ENCODE measurements at regions not wholly inside any gene's neighbourhood (a gene's known extent, or its start where the extent isn't known, plus 50 kb on each side); places are given as distances from the start of the nearest gene placed in this dataset.

DNA sequence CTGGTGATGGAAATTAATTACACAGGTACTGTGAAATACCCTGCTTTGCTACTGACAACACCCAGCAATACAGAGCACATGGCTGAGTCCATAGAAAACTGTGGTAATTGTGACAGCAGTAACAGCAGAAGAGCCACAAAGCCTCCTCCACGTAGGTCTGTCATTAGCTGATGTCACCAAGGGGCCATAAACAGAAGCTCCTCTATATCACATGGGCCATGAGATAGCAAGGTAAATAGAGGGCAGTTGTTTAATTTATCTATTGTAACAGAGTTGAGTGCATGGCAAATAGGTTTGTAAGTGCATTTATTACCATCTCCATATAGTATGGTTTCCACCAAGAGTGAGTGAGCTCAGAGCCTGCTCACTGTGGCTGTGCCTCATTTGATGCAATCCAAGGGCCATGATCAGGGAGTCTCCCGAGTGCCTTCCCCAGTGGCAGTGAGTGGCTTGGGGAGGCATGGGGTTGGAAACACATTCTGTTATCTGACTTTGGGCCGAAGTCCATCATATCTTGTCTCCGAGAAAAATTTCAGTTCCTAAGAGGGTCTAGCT is 281.2 kb downstream of the SKAP2 start:
- peak; percentile 64 for DNase-seq (ENCODE audit: low spot score)
- TF ChIP-seq, protein P1, sequence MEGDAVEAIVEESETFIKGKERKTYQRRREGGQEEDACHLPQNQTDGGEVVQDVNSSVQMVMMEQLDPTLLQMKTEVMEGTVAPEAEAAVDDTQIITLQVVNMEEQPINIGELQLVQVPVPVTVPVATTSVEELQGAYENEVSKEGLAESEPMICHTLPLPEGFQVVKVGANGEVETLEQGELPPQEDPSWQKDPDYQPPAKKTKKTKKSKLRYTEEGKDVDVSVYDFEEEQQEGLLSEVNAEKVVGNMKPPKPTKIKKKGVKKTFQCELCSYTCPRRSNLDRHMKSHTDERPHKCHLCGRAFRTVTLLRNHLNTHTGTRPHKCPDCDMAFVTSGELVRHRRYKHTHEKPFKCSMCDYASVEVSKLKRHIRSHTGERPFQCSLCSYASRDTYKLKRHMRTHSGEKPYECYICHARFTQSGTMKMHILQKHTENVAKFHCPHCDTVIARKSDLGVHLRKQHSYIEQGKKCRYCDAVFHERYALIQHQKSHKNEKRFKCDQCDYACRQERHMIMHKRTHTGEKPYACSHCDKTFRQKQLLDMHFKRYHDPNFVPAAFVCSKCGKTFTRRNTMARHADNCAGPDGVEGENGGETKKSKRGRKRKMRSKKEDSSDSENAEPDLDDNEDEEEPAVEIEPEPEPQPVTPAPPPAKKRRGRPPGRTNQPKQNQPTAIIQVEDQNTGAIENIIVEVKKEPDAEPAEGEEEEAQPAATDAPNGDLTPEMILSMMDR (IDR thresholded peaks at IDR 0.05; ENCODE audit: poor library complexity) = no peak
- TF ChIP-seq EZH2 (IDR thresholded peaks at IDR 0.05; ENCODE audit: borderline replicate concordance) (no peak), EZH2phosphoT487 (IDR thresholded peaks at IDR 0.05; ENCODE audit: low read depth, severe bottlenecking, unreplicated experiment) (no peak)
- Histone ChIP-seq H3K79me2 (no peaks in the 10 kb centered on the region), H3K4me1 (ENCODE audit: insufficient read depth) (no peaks in the 10 kb centered on the region), H3K9me3 (ENCODE audit: low read depth) (no peaks in the 10 kb centered on the region), H3K36me3 (replicated peaks; ENCODE audit: insufficient read depth, low read depth) (no peaks in the 10 kb centered on the region), H4K20me1 (ENCODE audit: insufficient read depth, poor library complexity, severe bottlenecking) (no peaks in the 10 kb centered on the region), H3K27me3 (peaks cover 6% of the 10 kb centered on the region), H2AFZ (no peak overlapping the region), H3K27ac (peak overlapping the region; percentile 7), H3K4me2 (no peak overlapping the region), H3K4me3 (no peak overlapping the region), H3K9me2 (replicated peaks; ENCODE audit: insufficient read depth) (no peaks in the 10 kb centered on the region)
- WGBS (ENCODE audit: low lambda C conversion rate, missing lambda C conversion rate) = 57% methylated on average over 4 of the region's 4 CpGs

DNA sequence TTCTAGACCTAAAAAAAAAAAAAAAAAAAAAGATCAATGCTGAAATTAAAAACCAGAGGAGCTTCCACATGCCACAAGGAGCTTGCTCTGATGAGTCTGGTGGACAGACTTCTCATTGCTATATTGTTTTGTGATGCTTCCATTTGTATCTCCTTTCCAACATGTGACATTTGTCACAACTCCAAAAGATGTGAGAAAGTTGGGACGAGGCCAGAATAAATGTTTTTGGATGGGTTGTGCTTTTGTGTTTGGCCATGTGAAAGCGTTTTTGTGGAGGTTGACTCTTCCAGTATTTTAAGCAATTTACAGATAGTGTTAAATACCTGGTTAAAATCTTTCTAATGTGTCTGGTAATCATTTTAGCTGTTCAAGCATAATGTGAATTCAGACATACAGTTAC is 280.1 kb downstream of the SKAP2 start:
- no peaks in the 10 kb centered on the region for H3K79me2 ChIP-seq
- WGBS (ENCODE audit: low lambda C conversion rate, missing lambda C conversion rate) = 91% methylated on average over 2 of the region's 2 CpGs
- no peak overlapping the region for H3K27ac ChIP-seq
- no peaks in the 10 kb centered on the region for H3K4me1 ChIP-seq (ENCODE audit: insufficient read depth)
- H3K4me2 ChIP-seq = no peak overlapping the region
- H3K9me3 ChIP-seq (ENCODE audit: low read depth) = no peaks in the 10 kb centered on the region
- TF ChIP-seq EZH2 (IDR thresholded peaks at IDR 0.05; ENCODE audit: borderline replicate concordance) (no peak), EZH2phosphoT487 (IDR thresholded peaks at IDR 0.05; ENCODE audit: low read depth, severe bottlenecking, unreplicated experiment) (no peak)
- TF ChIP-seq, protein P1 (IDR thresholded peaks at IDR 0.05; ENCODE audit: poor library complexity) = no peak
- H2AFZ ChIP-seq = no peak overlapping the region
- H3K27me3 ChIP-seq = peaks cover 6% of the 10 kb centered on the region
- no peaks in the 10 kb centered on the region for H3K9me2 ChIP-seq (replicated peaks; ENCODE audit: insufficient read depth)
- no peak for DNase-seq (ENCODE audit: low spot score)
- H3K36me3 ChIP-seq (replicated peaks; ENCODE audit: insufficient read depth, low read depth) = no peaks in the 10 kb centered on the region
- H3K4me3 ChIP-seq = no peak overlapping the region
- H4K20me1 ChIP-seq (ENCODE audit: insufficient read depth, poor library complexity, severe bottlenecking) = no peaks in the 10 kb centered on the region

DNA sequence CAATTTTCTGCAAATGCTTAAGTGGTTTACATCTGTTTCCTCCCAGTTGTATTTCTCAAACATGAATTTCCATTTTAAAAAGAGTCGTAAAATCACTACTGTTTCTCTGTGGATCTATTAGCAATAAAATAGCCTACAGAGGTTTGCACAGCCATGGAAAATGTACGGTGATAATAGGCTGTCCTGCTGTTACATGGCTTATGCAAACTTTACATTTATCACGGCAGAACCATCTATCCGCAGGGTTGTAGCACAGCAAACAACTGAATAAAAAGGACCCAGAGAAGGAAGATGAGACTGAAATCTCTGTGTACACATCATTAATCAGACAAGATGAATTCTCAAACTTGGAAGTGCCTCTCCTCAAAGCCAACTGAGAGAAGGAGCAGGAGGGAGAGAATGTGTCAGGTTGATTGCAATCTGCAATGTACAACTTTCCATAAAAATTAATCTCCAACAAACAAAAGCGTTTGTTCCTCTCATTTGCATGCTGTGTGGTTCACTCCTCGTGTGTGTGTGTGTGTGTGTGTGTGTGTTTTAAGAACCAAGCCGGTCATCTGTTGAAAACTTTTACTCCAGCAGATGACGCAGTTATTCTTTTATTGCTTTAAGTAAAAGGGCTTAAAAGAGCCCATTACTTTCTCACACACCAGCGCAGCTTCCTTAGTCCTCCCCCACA is 279.3 kb downstream of the SKAP2 start:
- WGBS (ENCODE audit: low lambda C conversion rate, missing lambda C conversion rate) = 44% methylated on average over 9 of the region's 9 CpGs
- Histone ChIP-seq H3K27ac (peak overlapping the region; percentile 32), H3K9me2 (replicated peaks; ENCODE audit: insufficient read depth) (no peaks in the 10 kb centered on the region), H3K9me3 (ENCODE audit: low read depth) (no peaks in the 10 kb centered on the region), H3K36me3 (replicated peaks; ENCODE audit: insufficient read depth, low read depth) (no peaks in the 10 kb centered on the region), H3K4me3 (no peak overlapping the region), H3K4me2 (peak overlapping the region; percentile 1), H4K20me1 (ENCODE audit: insufficient read depth, poor library complexity, severe bottlenecking) (no peaks in the 10 kb centered on the region), H3K79me2 (no peaks in the 10 kb centered on the region), H2AFZ (no peak overlapping the region), H3K4me1 (ENCODE audit: insufficient read depth) (no peaks in the 10 kb centered on the region), H3K27me3 (peaks cover 9% of the 10 kb centered on the region)
- TF ChIP-seq, protein P1 (IDR thresholded peaks at IDR 0.05; ENCODE audit: poor library complexity) = no peak
- no peak for TF ChIP-seq EZH2 (IDR thresholded peaks at IDR 0.05; ENCODE audit: borderline replicate concordance)
- no peak for TF ChIP-seq EZH2phosphoT487 (IDR thresholded peaks at IDR 0.05; ENCODE audit: low read depth, severe bottlenecking, unreplicated experiment)
- peak; percentile 28 for DNase-seq (ENCODE audit: low spot score)

Data from hepatocyte (in vitro differentiated cells).